D341Med (cell line): ENCODE measurements at regions not wholly inside any gene's neighbourhood (a gene's known extent, or its start where the extent isn't known, plus 50 kb on each side); places are given as distances from the start of the nearest gene placed in this dataset.

Source experiments
- DNase-seq: peaks from one replicate; pipeline ENCODE4 v3.0.0; 2012; ENCODE audit warnings: low spot score

- no peak for DNase-seq
Measured at GRCh38 chr16:55169780-55170179, 154.2 kb upstream of the IRX6 start.

- no peak for DNase-seq
Measured at GRCh38 chr16:55171241-55171640, 152.8 kb upstream of the IRX6 start.

- DNase-seq, result no peak
Measured at GRCh38 chr16:55175389-55175788, 148.6 kb upstream of the IRX6 start.

GRCh38 chr16:55176901-55177300 is 147.1 kb upstream of the IRX6 start:
- no peak for DNase-seq

- no peak for DNase-seq
Measured at GRCh38 chr16:55179411-55179810, 144.6 kb upstream of the IRX6 start.

GRCh38 chr16:55179852-55180585 is 144.0 kb upstream of the IRX6 start:
- no peak for DNase-seq

GRCh38 chr16:55184052-55184451 is 140.0 kb upstream of the IRX6 start:
- DNase-seq, result no peak

GRCh38 chr16:55184619-55185018 is 139.4 kb upstream of the IRX6 start:
- DNase-seq, result no peak

- DNase-seq, result no peak
Measured at GRCh38 chr16:55189224-55189623, 134.8 kb upstream of the IRX6 start.

GRCh38 chr16:55189682-55190636 is 134.0 kb upstream of the IRX6 start:
- no peak for DNase-seq

- DNase-seq, result no peak
Measured at GRCh38 chr16:55192734-55193133, 131.3 kb upstream of the IRX6 start.

GRCh38 chr16:55203570-55203969 is 120.4 kb upstream of the IRX6 start:
- DNase-seq, result no peak

GRCh38 chr16:55204069-55204468 is 119.9 kb upstream of the IRX6 start:
- no peak for DNase-seq

- no peak for DNase-seq
Measured at GRCh38 chr16:55204923-55205322, 119.1 kb upstream of the IRX6 start.

- no peak for DNase-seq
Measured at GRCh38 chr16:55207693-55208428, 116.1 kb upstream of the IRX6 start.

GRCh38 chr16:55209626-55210025 is 114.4 kb upstream of the IRX6 start:
- DNase-seq, result no peak

- DNase-seq, result no peak
Measured at GRCh38 chr16:55212791-55213190, 111.2 kb upstream of the IRX6 start.

- no peak for DNase-seq
Measured at GRCh38 chr16:55214412-55214811, 109.6 kb upstream of the IRX6 start.

GRCh38 chr16:55214974-55215494 is 109.0 kb upstream of the IRX6 start:
- DNase-seq, result no peak

GRCh38 chr16:55217392-55217791 is 106.6 kb upstream of the IRX6 start:
- no peak for DNase-seq

GRCh38 chr16:55221836-55222235 is 102.2 kb upstream of the IRX6 start:
- DNase-seq, result no peak

- DNase-seq, result no peak
Measured at GRCh38 chr16:55222486-55222885, 101.5 kb upstream of the IRX6 start.
